ENCODE measurements at regions not wholly inside any gene's neighbourhood (a gene's known extent, or its start where the extent isn't known, plus 50 kb on each side); places are given as distances from the start of the nearest gene placed in this dataset.
"Not testable (repeated sequence)": the region's sequence is repeated elsewhere in the genome, so short reads cannot be mapped to it uniquely, and the experiment has no call there.

- Histone ChIP-seq H3K4me1 (ENCODE audit: insufficient read depth, poor library complexity, severe bottlenecking) (no peaks in the 10 kb centered on the region), H3K36me3 (ENCODE audit: low read depth) (no peaks in the 10 kb centered on the region), H3K4me3 (ENCODE audit: severe bottlenecking) (no peak overlapping the region), H3K27me3 (ENCODE audit: insufficient read depth, poor library complexity, severe bottlenecking) (no peaks in the 10 kb centered on the region), H3K9me3 (ENCODE audit: severe bottlenecking) (no peaks in the 10 kb centered on the region), H3K27ac (ENCODE audit: poor library complexity, severe bottlenecking) (no peak overlapping the region)
- DNase-seq (ENCODE audit: low spot score), result no peak
- ATAC-seq (ENCODE audit: low read depth), result no peak
- TF ChIP-seq, protein P1, sequence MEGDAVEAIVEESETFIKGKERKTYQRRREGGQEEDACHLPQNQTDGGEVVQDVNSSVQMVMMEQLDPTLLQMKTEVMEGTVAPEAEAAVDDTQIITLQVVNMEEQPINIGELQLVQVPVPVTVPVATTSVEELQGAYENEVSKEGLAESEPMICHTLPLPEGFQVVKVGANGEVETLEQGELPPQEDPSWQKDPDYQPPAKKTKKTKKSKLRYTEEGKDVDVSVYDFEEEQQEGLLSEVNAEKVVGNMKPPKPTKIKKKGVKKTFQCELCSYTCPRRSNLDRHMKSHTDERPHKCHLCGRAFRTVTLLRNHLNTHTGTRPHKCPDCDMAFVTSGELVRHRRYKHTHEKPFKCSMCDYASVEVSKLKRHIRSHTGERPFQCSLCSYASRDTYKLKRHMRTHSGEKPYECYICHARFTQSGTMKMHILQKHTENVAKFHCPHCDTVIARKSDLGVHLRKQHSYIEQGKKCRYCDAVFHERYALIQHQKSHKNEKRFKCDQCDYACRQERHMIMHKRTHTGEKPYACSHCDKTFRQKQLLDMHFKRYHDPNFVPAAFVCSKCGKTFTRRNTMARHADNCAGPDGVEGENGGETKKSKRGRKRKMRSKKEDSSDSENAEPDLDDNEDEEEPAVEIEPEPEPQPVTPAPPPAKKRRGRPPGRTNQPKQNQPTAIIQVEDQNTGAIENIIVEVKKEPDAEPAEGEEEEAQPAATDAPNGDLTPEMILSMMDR (IDR thresholded peaks at IDR 0.05; ENCODE audit: poor library complexity, severe bottlenecking), result no peak
Measured at GRCh38 chr2:129203331-129203730, 776.1 kb upstream of the RAB6C start.

- ATAC-seq (ENCODE audit: low read depth); H3K9me3 ChIP-seq (ENCODE audit: severe bottlenecking); H3K27me3 ChIP-seq (ENCODE audit: insufficient read depth, poor library complexity, severe bottlenecking); H3K36me3 ChIP-seq (ENCODE audit: low read depth); H3K4me1 ChIP-seq (ENCODE audit: insufficient read depth, poor library complexity, severe bottlenecking); H3K4me3 ChIP-seq (ENCODE audit: severe bottlenecking); H3K27ac ChIP-seq (ENCODE audit: poor library complexity, severe bottlenecking); DNase-seq (ENCODE audit: low spot score): not testable (repeated sequence)
Measured at GRCh38 chr2:129204581-129204980, 774.9 kb upstream of the RAB6C start.

GRCh38 chr2:129205176-129205575, 774.3 kb upstream of the RAB6C start:
- no peak overlapping the region for H3K4me3 ChIP-seq (ENCODE audit: severe bottlenecking)
- TF ChIP-seq, protein P1 (IDR thresholded peaks at IDR 0.05; ENCODE audit: poor library complexity, severe bottlenecking), result no peak
- H3K36me3 ChIP-seq (ENCODE audit: low read depth), result no peaks in the 10 kb centered on the region
- no peak overlapping the region for H3K27ac ChIP-seq (ENCODE audit: poor library complexity, severe bottlenecking)
- H3K27me3 ChIP-seq (ENCODE audit: insufficient read depth, poor library complexity, severe bottlenecking), result no peaks in the 10 kb centered on the region
- DNase-seq (ENCODE audit: low spot score) (no peak), ATAC-seq (ENCODE audit: low read depth) (no peak)
- H3K4me1 ChIP-seq (ENCODE audit: insufficient read depth, poor library complexity, severe bottlenecking), result no peaks in the 10 kb centered on the region
- no peaks in the 10 kb centered on the region for H3K9me3 ChIP-seq (ENCODE audit: severe bottlenecking)

DNA sequence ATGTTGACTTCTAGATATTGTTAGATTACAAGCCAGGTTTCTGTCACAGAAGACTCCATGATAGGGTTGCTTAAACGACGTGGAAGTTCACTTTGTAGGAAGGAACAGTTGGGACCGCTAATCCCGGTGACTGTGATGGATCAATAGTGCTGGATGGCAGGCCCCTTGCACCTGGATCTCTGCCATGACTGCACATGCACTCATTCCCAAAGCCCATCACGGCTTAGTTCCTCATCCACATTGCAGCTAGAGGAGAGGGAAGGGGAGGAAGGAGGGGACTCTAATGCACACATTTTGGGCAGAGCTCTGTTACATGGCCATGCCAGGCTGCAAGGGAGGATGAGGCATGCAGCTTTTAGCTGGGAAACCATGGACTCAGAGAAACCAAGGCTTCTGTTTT, 773.7 kb upstream of the RAB6C start:
- Histone ChIP-seq H3K9me3 (ENCODE audit: severe bottlenecking) (no peaks in the 10 kb centered on the region), H3K4me1 (ENCODE audit: insufficient read depth, poor library complexity, severe bottlenecking) (no peaks in the 10 kb centered on the region), H3K27me3 (ENCODE audit: insufficient read depth, poor library complexity, severe bottlenecking) (no peaks in the 10 kb centered on the region), H3K36me3 (ENCODE audit: low read depth) (no peaks in the 10 kb centered on the region), H3K27ac (ENCODE audit: poor library complexity, severe bottlenecking) (no peak overlapping the region), H3K4me3 (ENCODE audit: severe bottlenecking) (no peak overlapping the region)
- no peak for ATAC-seq (ENCODE audit: low read depth)
- TF ChIP-seq, protein P1 (IDR thresholded peaks at IDR 0.05; ENCODE audit: poor library complexity, severe bottlenecking), result no peak
- no peak for DNase-seq (ENCODE audit: low spot score)

GRCh38 chr2:129212299-129212958, 767.0 kb upstream of the RAB6C start:
- ATAC-seq (ENCODE audit: low read depth), result no peak
- no peak for DNase-seq (ENCODE audit: low spot score)
- Histone ChIP-seq H3K9me3 (ENCODE audit: severe bottlenecking) (no peaks in the 10 kb centered on the region), H3K27me3 (ENCODE audit: insufficient read depth, poor library complexity, severe bottlenecking) (no peaks in the 10 kb centered on the region), H3K27ac (ENCODE audit: poor library complexity, severe bottlenecking) (no peak overlapping the region), H3K4me1 (ENCODE audit: insufficient read depth, poor library complexity, severe bottlenecking) (no peaks in the 10 kb centered on the region), H3K36me3 (ENCODE audit: low read depth) (no peaks in the 10 kb centered on the region), H3K4me3 (ENCODE audit: severe bottlenecking) (no peak overlapping the region)
- TF ChIP-seq, protein P1 (IDR thresholded peaks at IDR 0.05; ENCODE audit: poor library complexity, severe bottlenecking), result no peak
